RWPE1 (cell line): ENCODE measurements at regions not wholly inside any gene's neighbourhood (a gene's known extent, or its start where the extent isn't known, plus 50 kb on each side); places are given as distances from the start of the nearest gene placed in this dataset.

ENCODE experiments used
- CTCF ChIA-PET: fragments of 350-600 bp; sonication (Branson Sonifier 250); formaldehyde crosslinking; extraction: SDS; loops from one replicate; lab custom pipeline; 2021; lab: Yijun Ruan, JAX
- POLR2A ChIA-PET: fragments of 400-600 bp; formaldehyde crosslinking; extraction: SDS; loops from one replicate; lab custom pipeline; 2020; ENCODE audit warnings: antibody characterized with exemption; ENCODE audit not compliant: low non-redundant PET; lab: Yijun Ruan, JAX
- DNase-seq: peaks from one replicate; pipeline ENCODE4 v3.0.0; 2012; ENCODE audit warnings: low spot score
- H3K27ac ChIP-seq: fragments of 450-650 bp; 2 replicates; pipeline ENCODE4 v1.5.1; 2017
- CTCF ChIP-seq: fragments of 450-650 bp; conservative IDR thresholded peaks from 2 replicates; pipeline ENCODE4 v1.5.1; 2017; ENCODE audit warnings: low read depth, mild to moderate bottlenecking

- no peak for TF ChIP-seq CTCF
- DNase-seq = no peak
- CTCF ChIA-PET = no interaction called here
- POLR2A ChIA-PET = no interaction called here
- H3K27ac ChIP-seq = no peak overlapping the region
Measured at GRCh38 chr1:4932311-4933030, 278.1 kb downstream of the AJAP1 start.

GRCh38 chr1:4931486-4931885 is 277.1 kb downstream of the AJAP1 start:
- ChIA-PET POLR2A (no interaction called here), CTCF (no interaction called here)
- no peak overlapping the region for H3K27ac ChIP-seq
- TF ChIP-seq CTCF = no peak
- DNase-seq = peak; percentile 30

GRCh38 chr1:4928186-4928585 is 273.8 kb downstream of the AJAP1 start:
- no peak for DNase-seq
- TF ChIP-seq CTCF = no peak
- CTCF ChIA-PET = no interaction called here
- H3K27ac ChIP-seq = no peak overlapping the region
- POLR2A ChIA-PET = no interaction called here

GRCh38 chr1:4924356-4924755 is 269.9 kb downstream of the AJAP1 start:
- ChIA-PET POLR2A (no interaction called here), CTCF (no interaction called here)
- TF ChIP-seq CTCF = no peak
- DNase-seq = no peak
- H3K27ac ChIP-seq = no peak overlapping the region

GRCh38 chr1:4916610-4917009 is 262.2 kb downstream of the AJAP1 start:
- no peak for TF ChIP-seq CTCF
- no peak for DNase-seq
- POLR2A ChIA-PET = no interaction called here
- CTCF ChIA-PET = interaction anchor here (0.6 kb wide), 1 partner anchor 35 kb away, joined by 3 read pairs; no protein-coding TSS in a partner anchor
- H3K27ac ChIP-seq = no peak overlapping the region

GRCh38 chr1:4915154-4915553 is 260.7 kb downstream of the AJAP1 start:
- CTCF ChIA-PET = no interaction called here
- POLR2A ChIA-PET = no interaction called here
- no peak for TF ChIP-seq CTCF
- H3K27ac ChIP-seq = no peak overlapping the region
- DNase-seq = no peak
